ENCODE measurements at regions not wholly inside any gene's neighbourhood (a gene's known extent, or its start where the extent isn't known, plus 50 kb on each side); places are given as distances from the start of the nearest gene placed in this dataset.

GRCh38 chr2:109059474-109060165 is 69.4 kb upstream of the SH3RF3 start:
- TF ChIP-seq, protein P1, sequence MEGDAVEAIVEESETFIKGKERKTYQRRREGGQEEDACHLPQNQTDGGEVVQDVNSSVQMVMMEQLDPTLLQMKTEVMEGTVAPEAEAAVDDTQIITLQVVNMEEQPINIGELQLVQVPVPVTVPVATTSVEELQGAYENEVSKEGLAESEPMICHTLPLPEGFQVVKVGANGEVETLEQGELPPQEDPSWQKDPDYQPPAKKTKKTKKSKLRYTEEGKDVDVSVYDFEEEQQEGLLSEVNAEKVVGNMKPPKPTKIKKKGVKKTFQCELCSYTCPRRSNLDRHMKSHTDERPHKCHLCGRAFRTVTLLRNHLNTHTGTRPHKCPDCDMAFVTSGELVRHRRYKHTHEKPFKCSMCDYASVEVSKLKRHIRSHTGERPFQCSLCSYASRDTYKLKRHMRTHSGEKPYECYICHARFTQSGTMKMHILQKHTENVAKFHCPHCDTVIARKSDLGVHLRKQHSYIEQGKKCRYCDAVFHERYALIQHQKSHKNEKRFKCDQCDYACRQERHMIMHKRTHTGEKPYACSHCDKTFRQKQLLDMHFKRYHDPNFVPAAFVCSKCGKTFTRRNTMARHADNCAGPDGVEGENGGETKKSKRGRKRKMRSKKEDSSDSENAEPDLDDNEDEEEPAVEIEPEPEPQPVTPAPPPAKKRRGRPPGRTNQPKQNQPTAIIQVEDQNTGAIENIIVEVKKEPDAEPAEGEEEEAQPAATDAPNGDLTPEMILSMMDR (IDR thresholded peaks at IDR 0.05; ENCODE audit: control insufficient read depth, extremely low read depth, insufficient read depth), result no peak
- H3K4me3 ChIP-seq (ENCODE audit: low read depth, low read length), result no peak overlapping the region
- no peak for DNase-seq (ENCODE audit: low read depth)

DNA sequence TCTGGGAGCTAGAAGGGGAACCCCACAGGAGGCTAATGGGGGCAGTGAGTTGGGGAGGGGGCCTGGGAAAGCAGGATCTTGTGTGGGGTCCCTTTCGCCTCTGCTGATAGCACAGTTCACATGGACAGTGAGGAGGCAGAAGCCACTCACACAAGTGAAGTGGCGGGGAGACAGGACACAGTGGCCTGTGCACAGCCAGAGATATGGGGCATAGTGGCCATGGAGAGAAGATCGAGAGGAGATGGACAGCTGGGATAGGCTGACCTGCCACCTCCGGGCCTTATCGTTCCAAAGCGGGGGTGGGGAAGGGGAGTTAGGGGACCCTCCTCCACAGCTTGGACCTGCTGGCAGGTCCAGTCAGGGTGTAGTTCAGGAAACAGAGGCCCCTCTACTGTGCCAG is 69.8 kb upstream of the EDAR start:
- TF ChIP-seq, protein P1 (IDR thresholded peaks at IDR 0.05; ENCODE audit: control insufficient read depth, extremely low read depth, insufficient read depth), result no peak
- H3K4me3 ChIP-seq (ENCODE audit: low read depth, low read length), result no peak overlapping the region
- DNase-seq (ENCODE audit: low read depth), result no peak

DNA sequence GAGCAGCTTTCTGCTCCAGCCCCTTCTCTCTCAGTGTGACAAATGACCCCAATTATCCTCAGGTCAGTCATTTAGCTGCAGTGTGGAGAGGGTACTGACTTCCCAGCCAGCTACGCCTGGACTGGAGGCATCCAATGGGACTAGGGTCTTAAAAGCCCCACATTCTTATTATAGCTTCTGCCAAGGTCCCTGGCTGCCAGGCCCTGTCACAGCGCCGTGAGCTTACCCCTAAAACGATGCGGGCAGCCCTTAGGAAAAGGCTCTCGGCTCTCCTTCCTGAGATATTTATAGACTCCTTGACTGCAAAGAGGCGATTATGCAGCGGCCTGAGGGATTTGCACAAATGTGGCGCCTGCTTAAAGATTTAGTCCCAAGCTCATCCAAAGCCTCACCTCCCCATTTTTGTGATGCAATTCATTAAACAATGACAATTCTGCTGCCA is 69.2 kb upstream of the EDAR start:
- no peak for DNase-seq (ENCODE audit: low read depth)
- TF ChIP-seq, protein P1 (IDR thresholded peaks at IDR 0.05; ENCODE audit: control insufficient read depth, extremely low read depth, insufficient read depth), result no peak
- H3K4me3 ChIP-seq (ENCODE audit: low read depth, low read length), result no peak overlapping the region

- no peak for DNase-seq (ENCODE audit: low read depth)
- TF ChIP-seq, protein P1 (IDR thresholded peaks at IDR 0.05; ENCODE audit: control insufficient read depth, extremely low read depth, insufficient read depth), result no peak
These were observed 68.7 kb upstream of the EDAR start for GRCh38 chr2:109057686-109058085.

GRCh38 chr2:109055435-109055834 is 66.4 kb upstream of the EDAR start:
- TF ChIP-seq, protein P1 (IDR thresholded peaks at IDR 0.05; ENCODE audit: control insufficient read depth, extremely low read depth, insufficient read depth), result no peak
- DNase-seq (ENCODE audit: low read depth), result no peak
- H3K4me3 ChIP-seq (ENCODE audit: low read depth, low read length), result no peak overlapping the region

More at GRCh38 chr2:109057686-109058085, 68.7 kb upstream of the EDAR start:
- no peak overlapping the region for H3K4me3 ChIP-seq (ENCODE audit: low read depth, low read length)

DNA sequence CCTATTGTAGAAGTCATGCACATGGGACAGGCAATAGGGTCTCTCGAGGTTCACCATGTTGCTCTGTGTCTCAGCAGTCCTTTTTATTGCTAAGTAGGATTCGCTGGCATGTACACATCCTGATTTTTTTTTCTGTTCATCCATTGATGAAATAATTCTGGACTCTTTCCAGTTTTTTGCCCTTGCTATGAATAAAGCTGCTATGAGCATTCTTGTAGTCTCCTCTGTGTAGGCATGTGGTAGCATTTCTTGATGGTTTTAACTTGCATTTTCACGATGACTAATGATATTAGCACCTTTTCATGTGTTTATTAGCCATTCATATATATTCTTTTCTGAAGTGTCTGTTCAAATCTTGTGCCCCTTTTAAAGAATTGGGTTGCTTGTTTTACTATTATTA is 65.8 kb upstream of the EDAR start:
- TF ChIP-seq, protein P1 (IDR thresholded peaks at IDR 0.05; ENCODE audit: control insufficient read depth, extremely low read depth, insufficient read depth), result no peak
- no peak overlapping the region for H3K4me3 ChIP-seq (ENCODE audit: low read depth, low read length)
- no peak for DNase-seq (ENCODE audit: low read depth)

- H3K4me3 ChIP-seq (ENCODE audit: low read depth, low read length), result no peak overlapping the region
- TF ChIP-seq, protein P1 (IDR thresholded peaks at IDR 0.05; ENCODE audit: control insufficient read depth, extremely low read depth, insufficient read depth), result no peak
- no peak for DNase-seq (ENCODE audit: low read depth)
These were observed 64.7 kb upstream of the EDAR start for GRCh38 chr2:109053716-109054115.
